Right renal pelvis (tissue), 4 donors: ENCODE measurements at regions not wholly inside any gene's neighbourhood (a gene's known extent, or its start where the extent isn't known, plus 50 kb on each side); places are given as distances from the start of the nearest gene placed in this dataset.
"Not testable (repeated sequence)": the region's sequence is repeated elsewhere in the genome, so short reads cannot be mapped to it uniquely, and the experiment has no call there.

Experiments used
- DNase-seq, 4 donors: peaks; one replicate each; pipeline ENCODE4 v3.0.0-alpha.2; 2013; ENCODE audit warnings: low read depth in 4 of 4, low spot score in 3 of 4, missing footprints in 1 of 4

GRCh38 chr3:178189854-178190253 lies 346.4 kb upstream of the KCNMB2 start:
- no peak for DNase-seq

- DNase-seq = no peak
Observed at GRCh38 chr3:178193846-178194245, 342.4 kb upstream of the KCNMB2 start.

GRCh38 chr3:178194539-178194938 lies 341.7 kb upstream of the KCNMB2 start:
- no peak for DNase-seq

GRCh38 chr3:178195824-178196223 lies 340.4 kb upstream of the KCNMB2 start:
- no peak for DNase-seq

- DNase-seq = no peak
Observed at GRCh38 chr3:178198329-178198728, 337.9 kb upstream of the KCNMB2 start.

- no peak for DNase-seq
Observed at GRCh38 chr3:178200316-178200715, 335.9 kb upstream of the KCNMB2 start.

- no peak for DNase-seq
Observed at GRCh38 chr3:178201714-178202113, 334.5 kb upstream of the KCNMB2 start.

- no peak for DNase-seq
Observed at GRCh38 chr3:178202194-178202593, 334.0 kb upstream of the KCNMB2 start.

GRCh38 chr3:178203165-178203564 lies 333.1 kb upstream of the KCNMB2 start:
- DNase-seq = no peak

GRCh38 chr3:178203650-178204049 lies 332.6 kb upstream of the KCNMB2 start:
- DNase-seq = no peak

- DNase-seq = no peak
Observed at GRCh38 chr3:178205740-178206139, 330.5 kb upstream of the KCNMB2 start.

- DNase-seq = no peak
Observed at GRCh38 chr3:178206521-178206920, 329.7 kb upstream of the KCNMB2 start.

- DNase-seq = not testable (repeated sequence)
Observed at GRCh38 chr3:178207161-178207560, 329.1 kb upstream of the KCNMB2 start.

GRCh38 chr3:178207627-178208026 lies 328.6 kb upstream of the KCNMB2 start:
- DNase-seq = not testable (repeated sequence)

GRCh38 chr3:178209116-178209515 lies 327.1 kb upstream of the KCNMB2 start:
- DNase-seq = not testable (repeated sequence)

- not testable (repeated sequence) for DNase-seq
Observed at GRCh38 chr3:178209618-178210017, 326.6 kb upstream of the KCNMB2 start.

- not testable (repeated sequence) for DNase-seq
Observed at GRCh38 chr3:178211086-178211485, 325.1 kb upstream of the KCNMB2 start.

- DNase-seq = no peak
Observed at GRCh38 chr3:178217479-178217878, 318.8 kb upstream of the KCNMB2 start.

- DNase-seq = no peak
Observed at GRCh38 chr3:178218231-178218630, 318.0 kb upstream of the KCNMB2 start.

GRCh38 chr3:178219661-178220060 lies 316.6 kb upstream of the KCNMB2 start:
- not testable (repeated sequence) for DNase-seq

GRCh38 chr3:178223876-178224275 lies 312.4 kb upstream of the KCNMB2 start:
- no peak for DNase-seq

GRCh38 chr3:178226094-178226493 lies 310.1 kb upstream of the KCNMB2 start:
- no peak for DNase-seq

- no peak for DNase-seq
Observed at GRCh38 chr3:178231645-178232044, 304.6 kb upstream of the KCNMB2 start.
